Esophagus squamous epithelium (tissue), 5 donors: ENCODE measurements at regions not wholly inside any gene's neighbourhood (a gene's known extent, or its start where the extent isn't known, plus 50 kb on each side); places are given as distances from the start of the nearest gene placed in this dataset.

Source experiments
- DNase-seq: peaks from one replicate; lab custom pipeline; 2025; lab: John Stamatoyannopoulos, UW
- H3K27ac ChIP-seq, 4 donors: fragments of 200-600 bp; sonication (generic); one replicate each; pipeline ENCODE4 v1.5.1; 2016 to 2019; ENCODE audit warnings: mild to moderate bottlenecking in 1 of 4
- H3K27me3 ChIP-seq, 4 donors: fragments of 200-600 bp; sonication (generic); 1 replicate in 3 of 4; 2 replicates in 1 of 4; pipeline versions ENCODE4 v1.5.1 to v1.6.0; 2017 to 2021; ENCODE audit warnings: antibody characterized with exemption in 1 of 4
- H3K36me3 ChIP-seq, 3 donors: fragments of 200-600 bp; sonication (generic); one replicate each; pipeline ENCODE4 v1.5.1; 2016 to 2019
- H3K4me1 ChIP-seq, 3 donors: fragments of 200-600 bp; sonication (generic); one replicate each; pipeline ENCODE4 v1.5.1; 2017 to 2019
- H3K4me3 ChIP-seq, 4 donors: fragments of 200-600 bp; sonication (generic); 1 replicate in 3 of 4; 2 replicates in 1 of 4; pipeline ENCODE4 v1.5.1; 2016 to 2019; ENCODE audit warnings: mild to moderate bottlenecking in 2 of 4, moderate library complexity in 1 of 4
- H3K9me3 ChIP-seq, 3 donors: fragments of 200-600 bp; sonication (generic); one replicate each; pipeline ENCODE4 v1.5.1; 2016 to 2019
- CTCF ChIP-seq, 6 experiments: fragments of 450-650 bp in 4 of 6; fragments of 200-600 bp in 2 of 6; sonication (generic) in 2 of 6; IDR thresholded peaks; one replicate each; pipeline ENCODE4 v1.5.1; 2016 to 2019; ENCODE audit warnings: antibody characterized with exemption in 6 of 6, mild to moderate bottlenecking in 4 of 6, moderate library complexity in 4 of 6
- POLR2A ChIP-seq, 4 donors: fragments of 450-650 bp; IDR thresholded peaks; one replicate each; pipeline ENCODE4 v1.6.1; 2017; ENCODE audit warnings: antibody characterized with exemption in 4 of 4, mild to moderate bottlenecking in 4 of 4, moderate library complexity in 3 of 4
- WGBS, 2 donors: methylation state at CpG; one replicate each; pipeline ENCODE4 v1.1.5; 2018; 5-methylcytosine and 5-hydroxymethylcytosine counted together
- intact Hi-C: fragments of 100-400 bp; cut with DNase I; formaldehyde crosslinking; loops from one replicate; pipeline ENCODE4 v1.15.0; 2022
- donor health status: DM: yes; HTN: yes; CAD: no.

- H3K9me3 ChIP-seq: peaks cover 0 to 5% (median 0%) of the 10 kb centered on the region in 3 donors
- TF ChIP-seq CTCF (IDR thresholded peaks at IDR 0.05) (no peak), POLR2A (IDR thresholded peaks at IDR 0.05) (no peak)
- intact Hi-C loops: no loop called here
- H3K4me3 ChIP-seq: no peak overlapping the region
- H3K27me3 ChIP-seq: no peaks in the 10 kb centered on the region
- H3K36me3 ChIP-seq: no peaks in the 10 kb centered on the region
- 16 to 32% methylated on average over 2 of the region's 2 CpGs for WGBS, 2 donors
- peaks cover 0 to 3% (median 0%) of the 10 kb centered on the region in 3 donors for H3K4me1 ChIP-seq
- H3K27ac ChIP-seq: no peak overlapping the region
- DNase-seq: no peak
These were observed 206.6 kb upstream of the SLC10A2 start for GRCh38 chr13:103272770-103273169.

- WGBS, 2 donors: no CpG with 5 or more reads among the region's 3 CpGs
- no peak for TF ChIP-seq POLR2A (IDR thresholded peaks at IDR 0.05)
- no peak for TF ChIP-seq CTCF (IDR thresholded peaks at IDR 0.05)
- Histone ChIP-seq H3K4me1 (no peaks in the 10 kb centered on the region), H3K27me3 (no peaks in the 10 kb centered on the region), H3K9me3 (peaks cover 0 to 8% (median 5%) of the 10 kb centered on the region in 3 donors), H3K36me3 (no peaks in the 10 kb centered on the region), H3K27ac (no peak overlapping the region), H3K4me3 (no peak overlapping the region)
- intact Hi-C loops: no loop called here
- DNase-seq: no peak
These were observed 197.2 kb upstream of the SLC10A2 start for GRCh38 chr13:103263448-103263847.

DNA sequence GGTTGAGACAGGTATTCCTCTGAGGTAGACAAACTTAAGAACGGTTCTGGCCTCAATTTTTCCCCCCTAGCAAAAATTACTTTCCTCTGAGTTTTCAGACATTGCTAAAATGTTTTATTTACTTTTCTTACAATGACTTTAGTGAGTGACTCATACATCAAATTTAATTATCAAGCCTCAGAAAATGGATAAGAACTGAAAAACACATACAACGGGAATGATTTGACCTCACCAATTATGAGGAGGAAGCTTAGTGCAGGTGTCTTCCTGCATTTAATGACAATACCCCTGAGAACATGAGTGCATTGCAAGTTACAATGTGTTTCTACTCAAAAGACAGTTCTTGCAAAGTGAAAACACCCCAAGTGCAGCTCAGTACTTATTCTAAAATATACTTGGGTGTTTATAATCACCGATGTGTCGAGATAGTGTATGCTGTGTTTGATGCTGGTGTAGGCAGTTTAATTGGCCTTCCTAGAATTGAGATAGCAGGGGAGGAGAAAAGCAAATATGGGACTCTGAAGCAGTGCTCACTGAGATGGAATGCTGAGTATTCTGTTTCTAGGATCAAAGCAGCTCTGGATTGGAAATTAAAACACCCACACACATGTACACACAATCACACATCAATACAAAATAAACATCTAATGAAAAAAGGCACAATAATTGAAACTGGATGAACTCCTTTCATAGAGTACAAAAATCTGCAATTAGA is 189.5 kb upstream of the SLC10A2 start:
- no peaks in the 10 kb centered on the region for H3K9me3 ChIP-seq
- WGBS, 2 donors: 43 to 52% methylated on average over 4 of the region's 4 CpGs

GRCh38 chr13:103250071-103250470 is 183.9 kb upstream of the SLC10A2 start:
- DNase-seq: no peak

More for the DNA sequence above, 189.5 kb upstream of the SLC10A2 start:
- Histone ChIP-seq H3K27ac (no peak overlapping the region), H3K27me3 (no peaks in the 10 kb centered on the region), H3K36me3 (no peaks in the 10 kb centered on the region), H3K4me3 (no peak overlapping the region), H3K4me1 (no peaks in the 10 kb centered on the region)
- intact Hi-C loops: no loop called here
- TF ChIP-seq POLR2A (IDR thresholded peaks at IDR 0.05): no peak
- no peak for TF ChIP-seq CTCF (IDR thresholded peaks at IDR 0.05)
- DNase-seq: no peak

More at GRCh38 chr13:103250071-103250470, 183.9 kb upstream of the SLC10A2 start:
- 67 to 100% methylated on average over 1 of the region's 1 CpG for WGBS, 2 donors
- TF ChIP-seq POLR2A (IDR thresholded peaks at IDR 0.05) (no peak), CTCF (IDR thresholded peaks at IDR 0.05) (no peak)
- H3K9me3 ChIP-seq: no peaks in the 10 kb centered on the region
- H3K4me1 ChIP-seq: no peaks in the 10 kb centered on the region
- H3K4me3 ChIP-seq: no peak overlapping the region
- intact Hi-C loops: no loop called here
- H3K27me3 ChIP-seq: no peaks in the 10 kb centered on the region
- no peak overlapping the region for H3K27ac ChIP-seq
- H3K36me3 ChIP-seq: no peaks in the 10 kb centered on the region
